NCI-H2196 (cell line): ENCODE measurements at regions not wholly inside any gene's neighbourhood (a gene's known extent, or its start where the extent isn't known, plus 50 kb on each side); places are given as distances from the start of the nearest gene placed in this dataset.
"Not testable (repeated sequence)": the region's sequence is repeated elsewhere in the genome, so short reads cannot be mapped to it uniquely, and the experiment has no call there.

Experiments used
- DNase-seq: peaks from one replicate; lab custom pipeline; 2025; ENCODE audit not compliant: unreplicated experiment; lab: John Stamatoyannopoulos, UW

GRCh38 chr6:80441131-80441530 is 334.7 kb downstream of the BCKDHB start:
- DNase-seq, result no peak

GRCh38 chr6:80440496-80441115 is 334.1 kb downstream of the BCKDHB start:
- DNase-seq, result no peak

- no peak for DNase-seq
Observed at GRCh38 chr6:80439721-80440470, 333.4 kb downstream of the BCKDHB start.

- DNase-seq, result no peak
Observed at GRCh38 chr6:80438772-80439171, 332.3 kb downstream of the BCKDHB start.

- no peak for DNase-seq
Observed at GRCh38 chr6:80437801-80438200, 331.3 kb downstream of the BCKDHB start.

- DNase-seq, result no peak
Observed at GRCh38 chr6:80437221-80437620, 330.8 kb downstream of the BCKDHB start.

- DNase-seq, result no peak
Observed at GRCh38 chr6:80436663-80437062, 330.2 kb downstream of the BCKDHB start.

GRCh38 chr6:80435457-80435856 is 329.0 kb downstream of the BCKDHB start:
- DNase-seq, result no peak

GRCh38 chr6:80434691-80435350 is 328.4 kb downstream of the BCKDHB start:
- no peak for DNase-seq

- no peak for DNase-seq
Observed at GRCh38 chr6:80433673-80434025, 327.2 kb downstream of the BCKDHB start.

GRCh38 chr6:80433010-80433672 is 326.7 kb downstream of the BCKDHB start:
- no peak for DNase-seq

- DNase-seq, result no peak
Observed at GRCh38 chr6:80425089-80425823, 318.8 kb downstream of the BCKDHB start.

GRCh38 chr6:80411486-80411885 is 305.0 kb downstream of the BCKDHB start:
- DNase-seq, result no peak

GRCh38 chr6:80407976-80408375 is 301.5 kb downstream of the BCKDHB start:
- not testable (repeated sequence) for DNase-seq

- no peak for DNase-seq
Observed at GRCh38 chr6:80404889-80405288, 298.4 kb downstream of the BCKDHB start.

GRCh38 chr6:80403365-80403764 is 296.9 kb downstream of the BCKDHB start:
- DNase-seq, result no peak

- DNase-seq, result no peak
Observed at GRCh38 chr6:80402266-80402665, 295.8 kb downstream of the BCKDHB start.
